ENCODE measurements at regions not wholly inside any gene's neighbourhood (a gene's known extent, or its start where the extent isn't known, plus 50 kb on each side); places are given as distances from the start of the nearest gene placed in this dataset.

DNA sequence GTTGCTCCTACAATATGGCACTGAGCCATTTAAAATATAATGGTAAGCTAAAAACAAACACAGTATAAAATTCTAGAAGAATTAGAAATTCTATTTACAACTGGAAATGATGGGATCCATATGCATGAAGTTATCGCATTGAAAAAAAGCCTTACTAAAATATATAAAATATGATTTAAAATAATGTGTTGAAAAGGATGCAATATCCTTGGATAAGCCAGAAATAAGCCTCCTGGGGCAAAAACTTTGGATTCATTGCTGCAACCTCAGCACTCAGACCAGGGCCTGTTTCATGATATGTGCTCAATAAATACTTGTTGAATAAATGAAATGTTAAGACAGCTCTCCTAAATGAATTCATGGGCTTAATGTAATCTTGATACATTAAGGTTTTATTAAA is 170.2 kb downstream of the SEM1 start:
- H3K4me3 ChIP-seq (ENCODE audit: low read length), result no peak overlapping the region
- TF ChIP-seq, protein P1, sequence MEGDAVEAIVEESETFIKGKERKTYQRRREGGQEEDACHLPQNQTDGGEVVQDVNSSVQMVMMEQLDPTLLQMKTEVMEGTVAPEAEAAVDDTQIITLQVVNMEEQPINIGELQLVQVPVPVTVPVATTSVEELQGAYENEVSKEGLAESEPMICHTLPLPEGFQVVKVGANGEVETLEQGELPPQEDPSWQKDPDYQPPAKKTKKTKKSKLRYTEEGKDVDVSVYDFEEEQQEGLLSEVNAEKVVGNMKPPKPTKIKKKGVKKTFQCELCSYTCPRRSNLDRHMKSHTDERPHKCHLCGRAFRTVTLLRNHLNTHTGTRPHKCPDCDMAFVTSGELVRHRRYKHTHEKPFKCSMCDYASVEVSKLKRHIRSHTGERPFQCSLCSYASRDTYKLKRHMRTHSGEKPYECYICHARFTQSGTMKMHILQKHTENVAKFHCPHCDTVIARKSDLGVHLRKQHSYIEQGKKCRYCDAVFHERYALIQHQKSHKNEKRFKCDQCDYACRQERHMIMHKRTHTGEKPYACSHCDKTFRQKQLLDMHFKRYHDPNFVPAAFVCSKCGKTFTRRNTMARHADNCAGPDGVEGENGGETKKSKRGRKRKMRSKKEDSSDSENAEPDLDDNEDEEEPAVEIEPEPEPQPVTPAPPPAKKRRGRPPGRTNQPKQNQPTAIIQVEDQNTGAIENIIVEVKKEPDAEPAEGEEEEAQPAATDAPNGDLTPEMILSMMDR (conservative IDR thresholded peaks at IDR 0.05; ENCODE audit: low read length), result no peak

DNA sequence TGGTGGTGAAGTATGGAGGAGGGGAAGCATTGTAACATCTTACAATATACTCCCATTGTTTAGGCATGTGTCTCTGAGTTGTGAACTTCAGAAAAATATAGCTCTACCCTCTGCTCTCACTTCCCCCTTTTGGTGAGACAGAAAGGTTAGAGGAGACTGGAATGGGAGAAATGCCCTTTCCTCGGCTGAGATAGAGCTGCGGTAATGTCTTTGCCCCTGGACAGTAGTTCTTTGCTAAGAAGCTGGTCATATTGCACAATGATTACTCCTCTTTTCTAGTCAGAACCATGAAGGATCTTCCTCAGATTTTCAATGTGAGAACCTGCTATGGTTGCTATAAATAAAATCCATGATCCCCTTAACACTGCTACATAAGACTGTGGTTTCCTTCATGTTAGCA is 171.0 kb downstream of the SEM1 start:
- TF ChIP-seq, protein P1 (conservative IDR thresholded peaks at IDR 0.05; ENCODE audit: low read length), result no peak
- DNase-seq (ENCODE audit: low read depth), result no peak
- H3K4me3 ChIP-seq (ENCODE audit: low read length), result no peak overlapping the region

More for the DNA sequence above, 170.2 kb downstream of the SEM1 start:
- no peak for DNase-seq (ENCODE audit: low read depth)

DNA sequence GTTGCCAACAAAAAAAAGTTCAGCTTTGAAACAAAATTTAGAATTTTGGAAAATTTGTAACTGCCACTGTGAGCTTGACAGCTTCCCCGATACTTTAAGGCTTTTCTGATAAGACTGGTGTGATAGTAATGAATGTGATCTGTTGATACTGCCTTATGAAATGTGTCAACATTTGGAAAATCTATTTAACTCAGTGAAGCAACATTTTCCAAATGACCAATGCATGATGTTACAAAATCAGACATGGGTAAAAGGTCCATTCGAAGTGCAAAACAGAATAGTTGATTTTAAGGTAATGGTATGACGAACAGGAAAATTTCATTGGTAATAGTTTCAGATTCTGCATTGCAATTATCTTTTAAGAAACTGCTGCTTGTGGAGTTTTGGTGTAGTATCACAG is 175.4 kb downstream of the SEM1 start:
- DNase-seq (ENCODE audit: low read depth), result no peak
- no peak overlapping the region for H3K4me3 ChIP-seq (ENCODE audit: low read length)
- TF ChIP-seq, protein P1 (conservative IDR thresholded peaks at IDR 0.05; ENCODE audit: low read length), result no peak

DNA sequence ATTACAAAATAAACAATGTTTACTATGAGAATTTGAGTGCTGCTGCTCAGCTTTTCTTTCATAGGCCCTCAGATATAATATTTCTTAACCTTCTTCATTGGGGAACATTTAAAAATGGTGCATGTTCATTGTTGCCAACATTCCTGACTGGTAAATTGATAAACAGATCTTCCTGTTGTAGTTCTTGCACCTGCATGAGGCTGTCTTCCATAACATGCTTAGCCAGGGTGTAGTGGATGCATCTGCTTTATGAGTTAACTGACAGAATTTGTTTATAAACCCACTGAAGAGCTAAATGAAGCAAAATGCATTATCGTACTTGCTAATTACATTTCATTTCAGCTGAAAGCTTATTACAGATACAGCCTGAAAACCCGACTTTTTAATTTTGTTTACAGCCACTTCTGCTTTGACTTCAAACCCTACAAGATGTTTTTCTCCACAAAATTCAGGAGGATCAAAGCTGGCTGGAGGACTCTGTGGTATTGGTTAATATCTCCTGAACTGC is 177.2 kb downstream of the SEM1 start:
- TF ChIP-seq, protein P1 (conservative IDR thresholded peaks at IDR 0.05; ENCODE audit: low read length), result no peak
- no peak for DNase-seq (ENCODE audit: low read depth)
- H3K4me3 ChIP-seq (ENCODE audit: low read length), result no peak overlapping the region

DNA sequence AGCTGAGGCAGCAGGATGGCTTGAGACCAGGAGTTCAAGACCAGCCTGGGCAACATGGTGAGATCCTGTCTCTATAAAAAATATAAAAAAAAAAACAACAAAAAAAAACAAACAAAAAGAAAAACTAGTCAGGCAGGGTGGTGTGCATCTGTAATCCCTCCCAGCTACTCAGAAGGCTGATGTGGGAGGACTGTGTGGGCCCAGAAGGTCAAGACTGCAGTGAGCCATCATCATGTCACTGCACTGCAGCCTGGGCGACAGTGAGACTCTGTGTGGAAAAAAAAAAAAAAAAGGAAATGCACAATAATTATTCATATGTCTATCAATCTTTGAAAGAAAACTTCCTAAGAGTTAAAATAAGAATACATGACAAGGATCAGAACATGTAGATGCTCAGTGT is 178.3 kb downstream of the SEM1 start:
- no peak for DNase-seq (ENCODE audit: low read depth)
- H3K4me3 ChIP-seq (ENCODE audit: low read length), result no peak overlapping the region
- TF ChIP-seq, protein P1 (conservative IDR thresholded peaks at IDR 0.05; ENCODE audit: low read length), result no peak

DNA sequence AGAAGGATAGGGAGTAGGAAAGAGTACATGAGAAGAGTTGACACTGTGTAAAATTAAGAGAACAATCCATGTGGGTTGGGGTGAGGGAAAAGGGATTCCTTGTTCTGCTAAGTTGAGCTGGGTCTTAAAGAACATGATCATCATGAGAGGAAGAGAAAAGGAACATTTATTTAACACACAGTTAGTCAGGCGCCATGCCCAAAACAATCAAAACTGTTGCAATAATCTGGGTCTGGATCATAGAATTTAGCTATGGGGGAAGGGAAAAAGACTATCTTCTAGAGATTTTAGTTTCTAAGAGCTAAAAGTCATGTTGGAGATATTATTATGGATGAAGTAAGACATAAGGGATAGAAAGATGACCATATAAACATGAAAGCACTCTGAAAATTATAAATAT is 178.9 kb downstream of the SEM1 start:
- H3K4me3 ChIP-seq (ENCODE audit: low read length), result no peak overlapping the region
- DNase-seq (ENCODE audit: low read depth), result no peak
- TF ChIP-seq, protein P1 (conservative IDR thresholded peaks at IDR 0.05; ENCODE audit: low read length), result no peak

DNA sequence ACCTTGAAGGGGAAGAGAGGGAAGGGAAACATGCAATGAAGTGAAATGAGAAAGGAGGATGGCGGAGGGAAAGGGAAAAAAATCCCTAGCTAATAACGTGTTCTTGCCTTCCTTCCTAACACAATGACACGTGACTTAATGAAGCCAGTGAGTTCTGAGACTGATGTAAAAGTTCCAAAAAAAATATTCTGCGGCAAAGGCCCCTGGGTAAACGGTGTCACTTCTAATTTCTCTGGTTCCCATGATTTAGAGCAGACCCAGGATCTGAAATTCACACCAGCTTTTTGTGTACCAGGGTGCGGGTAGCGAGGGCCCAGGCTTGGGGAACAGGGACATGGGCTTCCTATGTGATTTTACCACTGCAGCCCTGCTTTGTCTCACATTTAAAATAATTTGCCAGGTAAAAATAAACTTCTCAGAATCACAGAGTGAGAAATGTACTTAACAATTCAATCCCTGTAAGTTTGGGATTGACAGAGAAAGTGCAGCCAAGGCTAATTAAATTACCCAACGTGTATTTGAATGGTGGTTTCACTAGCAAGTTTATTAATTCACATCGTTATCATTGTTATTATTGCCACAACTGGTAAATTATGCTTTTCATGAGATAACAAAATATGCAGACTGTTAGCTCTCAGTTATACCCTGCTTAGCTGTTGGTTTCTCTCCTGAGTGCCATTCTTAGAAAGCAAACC is 182.4 kb downstream of the SEM1 start:
- TF ChIP-seq, protein P1 (conservative IDR thresholded peaks at IDR 0.05; ENCODE audit: low read length), result no peak
- no peak overlapping the region for H3K4me3 ChIP-seq (ENCODE audit: low read length)
- DNase-seq (ENCODE audit: low read depth), result no peak

Measured in AG10803 (cell line).